GM19238 (cell line): ENCODE measurements at regions not wholly inside any gene's neighbourhood (a gene's known extent, or its start where the extent isn't known, plus 50 kb on each side); places are given as distances from the start of the nearest gene placed in this dataset.

ENCODE experiments used
- DNase-seq: peaks from one replicate; pipeline ENCODE4 v3.0.0; 2011; ENCODE audit warnings: low spot score; ENCODE audit not compliant: insufficient read length

- no peak for DNase-seq
These were observed 53.6 kb upstream of the DPT start for GRCh38 chr1:168782559-168783116.

- no peak for DNase-seq
These were observed 54.6 kb upstream of the DPT start for GRCh38 chr1:168783458-168784210.

- no peak for DNase-seq
These were observed 57.7 kb upstream of the DPT start for GRCh38 chr1:168786476-168787330.

GRCh38 chr1:168788258-168788657 is 59.3 kb upstream of the DPT start:
- no peak for DNase-seq

- DNase-seq: no peak
These were observed 60.5 kb upstream of the DPT start for GRCh38 chr1:168789501-168789900.

- DNase-seq: no peak
These were observed 63.1 kb upstream of the DPT start for GRCh38 chr1:168792142-168792541.

GRCh38 chr1:168792592-168793125 is 63.7 kb upstream of the DPT start:
- DNase-seq: no peak

GRCh38 chr1:168794057-168794456 is 65.1 kb upstream of the DPT start:
- DNase-seq: no peak

GRCh38 chr1:168795681-168796080 is 66.7 kb upstream of the DPT start:
- DNase-seq: no peak

- DNase-seq: no peak
These were observed 71.1 kb upstream of the DPT start for GRCh38 chr1:168799927-168800605.

- no peak for DNase-seq
These were observed 72.2 kb upstream of the DPT start for GRCh38 chr1:168801032-168801745.

- no peak for DNase-seq
These were observed 75.0 kb upstream of the DPT start for GRCh38 chr1:168803806-168804510.

GRCh38 chr1:168806952-168807351 is 77.9 kb upstream of the DPT start:
- no peak for DNase-seq

GRCh38 chr1:168811176-168811575 is 82.2 kb upstream of the DPT start:
- no peak for DNase-seq

- DNase-seq: no peak
These were observed 90.7 kb upstream of the DPT start for GRCh38 chr1:168819668-168820067.

GRCh38 chr1:168821434-168821833 is 92.4 kb upstream of the DPT start:
- no peak for DNase-seq

GRCh38 chr1:168822911-168823310 is 93.9 kb upstream of the DPT start:
- no peak for DNase-seq

GRCh38 chr1:168823988-168824387 is 95.0 kb upstream of the DPT start:
- DNase-seq: no peak

GRCh38 chr1:168824418-168825065 is 95.5 kb upstream of the DPT start:
- DNase-seq: no peak

- DNase-seq: no peak
These were observed 96.1 kb upstream of the DPT start for GRCh38 chr1:168825129-168825528.
